CD4-positive, CD25-positive, alpha-beta regulatory T cell (primary cell): ENCODE measurements at regions not wholly inside any gene's neighbourhood (a gene's known extent, or its start where the extent isn't known, plus 50 kb on each side); places are given as distances from the start of the nearest gene placed in this dataset.

Source experiments
- ATAC-seq, 2 donors: fragments of 150-1000 bp; cut with Tn5 transposase; one replicate each; pipeline ENCODE4 v1.10.0; 2021; ENCODE audit warnings: low read depth in 2 of 2, moderate number of reproducible peaks in 2 of 2, moderate library complexity in 1 of 2
- DNase-seq, 3 donors: peaks; one replicate each; pipeline versions ENCODE4 v3.0.0 to v3.0.0-alpha.2; 2012 to 2022; ENCODE audit warnings: mixed read lengths in 1 of 3
- H3K27ac ChIP-seq: one replicate; pipeline ENCODE4 v1.7.0; 2013; ENCODE audit warnings: mild to moderate bottlenecking, low read length; ENCODE audit not compliant: insufficient read depth, poor library complexity, severe bottlenecking
- H3K27me3 ChIP-seq: one replicate; pipeline ENCODE4 v1.7.0; 2013; ENCODE audit warnings: low read length; ENCODE audit not compliant: control insufficient read depth, insufficient read depth
- H3K36me3 ChIP-seq: one replicate; pipeline ENCODE4 v1.7.0; 2013; ENCODE audit warnings: mild to moderate bottlenecking, low read length, moderate library complexity; ENCODE audit not compliant: control insufficient read depth, insufficient read depth
- H3K4me1 ChIP-seq: 2 replicates; pipeline ENCODE4 v1.7.0; 2013; ENCODE audit warnings: mild to moderate bottlenecking, low read length; ENCODE audit not compliant: insufficient read depth, control insufficient read depth, poor library complexity, severe bottlenecking
- H3K4me3 ChIP-seq: one replicate; pipeline ENCODE4 v1.7.0; 2013; ENCODE audit warnings: low read depth, mild to moderate bottlenecking, low read length, moderate library complexity
- H3K9me3 ChIP-seq, 2 experiments: 1 replicate in 1 of 2; 2 replicates in 1 of 2; pipeline ENCODE4 v1.7.0; 2013; ENCODE audit warnings: low read length in 2 of 2, mild to moderate bottlenecking in 1 of 2, moderate library complexity in 1 of 2; ENCODE audit not compliant: control insufficient read depth in 2 of 2
- H3K27ac Mint-ChIP-seq, 3 donors: one replicate each; pipeline ENCODE4 v1.8.0; 2020 to 2022; ENCODE audit warnings: mild to moderate bottlenecking in 3 of 3, mixed read lengths in 3 of 3, moderate library complexity in 2 of 3
- H3K27me3 Mint-ChIP-seq: one replicate; pipeline ENCODE4 v1.8.0; 2022; ENCODE audit warnings: mild to moderate bottlenecking, mixed read lengths
- H3K36me3 Mint-ChIP-seq: one replicate; pipeline ENCODE4 v1.8.0; 2020; ENCODE audit warnings: mixed read lengths
- H3K4me1 Mint-ChIP-seq, 4 donors: one replicate each; pipeline ENCODE4 v1.8.0; 2020 to 2022; ENCODE audit warnings: mixed read lengths in 4 of 4, mild to moderate bottlenecking in 1 of 4
- H3K4me3 Mint-ChIP-seq, 4 donors: one replicate each; pipeline ENCODE4 v1.8.0; 2020 to 2022; ENCODE audit warnings: mild to moderate bottlenecking in 4 of 4, mixed read lengths in 4 of 4, moderate library complexity in 3 of 4
- H3K9me3 Mint-ChIP-seq, 7 donors: one replicate each; pipeline ENCODE4 v1.8.0; 2020 to 2022; ENCODE audit warnings: mixed read lengths in 7 of 7, mild to moderate bottlenecking in 3 of 7, moderate library complexity in 2 of 7

- no peak overlapping the region for H3K27ac Mint-ChIP-seq
- peaks cover 0 to 21% (median 6%) of the 10 kb centered on the region in 7 donors for H3K9me3 Mint-ChIP-seq
- no peak for ATAC-seq
These were observed 1003.1 kb downstream of the FSTL5 start for GRCh38 chr4:161160718-161161117.

GRCh38 chr4:161148051-161148450 is 1015.7 kb downstream of the FSTL5 start:
- Mint-ChIP-seq H3K4me1 (no peaks in the 10 kb centered on the region), H3K9me3 (peaks cover 0 to 24% (median 5%) of the 10 kb centered on the region in 7 donors), H3K36me3 (no peaks in the 10 kb centered on the region), H3K27me3 (no peaks in the 10 kb centered on the region), H3K27ac (no peak overlapping the region), H3K4me3 (no peak overlapping the region)
- Histone ChIP-seq H3K9me3 (peaks cover 2 to 6% of the 10 kb centered on the region in 2 experiments), H3K36me3 (no peaks in the 10 kb centered on the region), H3K4me3 (no peak overlapping the region), H3K4me1 (no peaks in the 10 kb centered on the region), H3K27me3 (no peaks in the 10 kb centered on the region), H3K27ac (no peak overlapping the region)
- DNase-seq (no peak), ATAC-seq (no peak)

More at GRCh38 chr4:161160718-161161117, 1003.1 kb downstream of the FSTL5 start:
- DNase-seq: no peak
- no peaks in the 10 kb centered on the region for H3K36me3 ChIP-seq
- H3K27me3 ChIP-seq: no peaks in the 10 kb centered on the region
- no peaks in the 10 kb centered on the region for H3K27me3 Mint-ChIP-seq
- no peaks in the 10 kb centered on the region for H3K4me1 Mint-ChIP-seq
- no peak overlapping the region for H3K4me3 ChIP-seq
- no peak overlapping the region for H3K27ac ChIP-seq
- no peaks in the 10 kb centered on the region for H3K36me3 Mint-ChIP-seq
- no peaks in the 10 kb centered on the region for H3K4me1 ChIP-seq
- no peak overlapping the region for H3K4me3 Mint-ChIP-seq
- H3K9me3 ChIP-seq: peaks cover 0 to 3% of the 10 kb centered on the region in 2 experiments

- Mint-ChIP-seq H3K27ac (no peak overlapping the region), H3K36me3 (no peaks in the 10 kb centered on the region)
These were observed 1020.4 kb downstream of the FSTL5 start for GRCh38 chr4:161143375-161143774.

GRCh38 chr4:161134795-161135194 is 1029.0 kb downstream of the FSTL5 start:
- peaks cover 3 to 6% of the 10 kb centered on the region in 2 experiments for H3K9me3 ChIP-seq
- no peak overlapping the region for H3K4me3 Mint-ChIP-seq
- no peaks in the 10 kb centered on the region for H3K4me1 Mint-ChIP-seq
- H3K36me3 Mint-ChIP-seq: no peaks in the 10 kb centered on the region
- no peak for DNase-seq
- no peaks in the 10 kb centered on the region for H3K4me1 ChIP-seq
- no peaks in the 10 kb centered on the region for H3K36me3 ChIP-seq
- H3K27me3 ChIP-seq: no peaks in the 10 kb centered on the region
- H3K27me3 Mint-ChIP-seq: no peaks in the 10 kb centered on the region
- no peak for ATAC-seq
- H3K27ac ChIP-seq: no peak overlapping the region
- no peak overlapping the region for H3K4me3 ChIP-seq
- no peak overlapping the region for H3K27ac Mint-ChIP-seq
- peaks cover 0 to 28% (median 7%) of the 10 kb centered on the region in 7 donors for H3K9me3 Mint-ChIP-seq

More at GRCh38 chr4:161143375-161143774, 1020.4 kb downstream of the FSTL5 start:
- DNase-seq (no peak), ATAC-seq (no peak)
- Histone ChIP-seq H3K27me3 (no peaks in the 10 kb centered on the region), H3K4me3 (no peak overlapping the region), H3K4me1 (no peaks in the 10 kb centered on the region), H3K9me3 (peaks cover 0 to 2% of the 10 kb centered on the region in 2 experiments), H3K36me3 (no peaks in the 10 kb centered on the region), H3K27ac (no peak overlapping the region)
- no peaks in the 10 kb centered on the region for H3K27me3 Mint-ChIP-seq
- H3K4me3 Mint-ChIP-seq: no peak overlapping the region
- H3K9me3 Mint-ChIP-seq: peaks cover 0 to 18% (median 6%) of the 10 kb centered on the region in 7 donors
- no peaks in the 10 kb centered on the region for H3K4me1 Mint-ChIP-seq

GRCh38 chr4:161133586-161134276 is 1030.1 kb downstream of the FSTL5 start:
- Mint-ChIP-seq H3K4me3 (no peak overlapping the region), H3K36me3 (no peaks in the 10 kb centered on the region), H3K27ac (no peak overlapping the region), H3K4me1 (no peaks in the 10 kb centered on the region), H3K9me3 (peaks cover 0 to 28% (median 7%) of the 10 kb centered on the region in 7 donors), H3K27me3 (no peaks in the 10 kb centered on the region)
- H3K4me1 ChIP-seq: no peaks in the 10 kb centered on the region
- peaks cover 3 to 6% of the 10 kb centered on the region in 2 experiments for H3K9me3 ChIP-seq
- H3K36me3 ChIP-seq: no peaks in the 10 kb centered on the region
- ATAC-seq (no peak), DNase-seq (no peak)
- no peak overlapping the region for H3K4me3 ChIP-seq
- no peak overlapping the region for H3K27ac ChIP-seq
- H3K27me3 ChIP-seq: no peaks in the 10 kb centered on the region

- Histone ChIP-seq H3K4me1 (no peaks in the 10 kb centered on the region), H3K4me3 (no peak overlapping the region), H3K27me3 (no peaks in the 10 kb centered on the region), H3K9me3 (peaks cover 3 to 6% of the 10 kb centered on the region in 2 experiments), H3K36me3 (no peaks in the 10 kb centered on the region), H3K27ac (no peak overlapping the region)
- H3K9me3 Mint-ChIP-seq: peaks cover 0 to 25% (median 6%) of the 10 kb centered on the region in 7 donors
- H3K36me3 Mint-ChIP-seq: no peaks in the 10 kb centered on the region
- DNase-seq: no peak
- no peaks in the 10 kb centered on the region for H3K27me3 Mint-ChIP-seq
- H3K27ac Mint-ChIP-seq: no peak overlapping the region
- H3K4me3 Mint-ChIP-seq: no peak overlapping the region
- no peak for ATAC-seq
- H3K4me1 Mint-ChIP-seq: no peaks in the 10 kb centered on the region
These were observed 1030.9 kb downstream of the FSTL5 start for GRCh38 chr4:161132715-161133425.

- Mint-ChIP-seq H3K27ac (no peak overlapping the region), H3K4me3 (no peak overlapping the region), H3K9me3 (peaks cover 0 to 19% (median 4%) of the 10 kb centered on the region in 7 donors), H3K4me1 (no peaks in the 10 kb centered on the region), H3K36me3 (no peaks in the 10 kb centered on the region), H3K27me3 (no peaks in the 10 kb centered on the region)
- no peak overlapping the region for H3K27ac ChIP-seq
- no peaks in the 10 kb centered on the region for H3K36me3 ChIP-seq
- H3K4me1 ChIP-seq: no peaks in the 10 kb centered on the region
- DNase-seq (no peak), ATAC-seq (no peak)
- no peak overlapping the region for H3K4me3 ChIP-seq
- H3K9me3 ChIP-seq: peaks cover 0 to 12% of the 10 kb centered on the region in 2 experiments
- no peaks in the 10 kb centered on the region for H3K27me3 ChIP-seq
These were observed 1042.3 kb downstream of the FSTL5 start for GRCh38 chr4:161121451-161121850.
